ENCODE measurements at regions not wholly inside any gene's neighbourhood (a gene's known extent, or its start where the extent isn't known, plus 50 kb on each side); places are given as distances from the start of the nearest gene placed in this dataset.

DNA sequence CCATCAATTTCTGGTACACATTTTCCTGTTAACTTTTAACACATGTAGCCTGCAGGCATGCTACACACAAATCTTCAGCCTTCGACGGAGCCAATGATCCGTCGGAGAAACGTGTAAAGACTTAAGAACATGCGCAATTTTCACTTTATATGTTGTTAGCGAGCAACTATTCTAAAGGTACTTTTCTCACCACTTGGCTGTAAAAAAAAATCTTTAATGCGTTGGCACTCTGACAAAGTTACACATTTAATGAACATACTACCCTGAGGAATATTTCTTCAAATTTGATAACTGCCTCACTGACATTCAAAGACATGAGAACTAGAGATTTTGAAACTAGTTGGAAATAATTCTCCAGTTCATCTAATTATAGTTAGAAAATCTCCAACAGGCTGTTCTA is 507.5 kb upstream of the SALL1 start:
- TF ChIP-seq EGR1 (IDR thresholded peaks at IDR 0.05) (no peak), YY1 (IDR thresholded peaks at IDR 0.05; ENCODE audit: low read depth) (no peak), TEAD4 (IDR thresholded peaks at IDR 0.05) (no peak), REST (IDR thresholded peaks at IDR 0.05; ENCODE audit: low read depth) (no peak), NFIC (IDR thresholded peaks at IDR 0.05) (no peak), CREB1 (IDR thresholded peaks at IDR 0.05; ENCODE audit: low read depth) (no peak), FOXM1 (IDR thresholded peaks at IDR 0.05; ENCODE audit: borderline replicate concordance, low read depth) (no peak)
- TF ChIP-seq, protein P1, sequence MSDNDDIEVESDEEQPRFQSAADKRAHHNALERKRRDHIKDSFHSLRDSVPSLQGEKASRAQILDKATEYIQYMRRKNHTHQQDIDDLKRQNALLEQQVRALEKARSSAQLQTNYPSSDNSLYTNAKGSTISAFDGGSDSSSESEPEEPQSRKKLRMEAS (IDR thresholded peaks at IDR 0.05) = no peak

DNA sequence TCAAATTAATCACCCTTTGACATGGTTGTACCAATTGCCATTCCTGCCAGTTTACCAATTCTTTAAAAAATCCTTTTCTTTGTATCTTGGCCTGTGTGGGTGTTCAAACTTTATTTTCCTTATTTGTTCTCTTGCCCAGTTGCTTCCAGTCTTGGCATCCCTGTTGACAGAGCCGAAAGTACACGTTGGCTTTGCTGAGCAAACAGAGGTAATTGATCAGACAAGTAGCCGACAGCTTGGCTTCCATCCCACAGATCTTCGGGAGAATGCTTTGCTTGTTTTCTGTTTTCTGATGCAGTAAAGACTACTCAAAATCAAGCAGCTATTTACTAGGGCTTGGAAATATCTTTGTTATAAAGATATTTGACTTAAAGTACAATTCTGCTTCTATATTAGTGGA is 506.8 kb upstream of the SALL1 start:
- TF ChIP-seq NFIC (IDR thresholded peaks at IDR 0.05) (no peak), YY1 (IDR thresholded peaks at IDR 0.05; ENCODE audit: low read depth) (no peak), EGR1 (IDR thresholded peaks at IDR 0.05) (no peak), CREB1 (IDR thresholded peaks at IDR 0.05; ENCODE audit: low read depth) (no peak), ZBTB7A (IDR thresholded peaks at IDR 0.05; ENCODE audit: low read depth) (no peak), EP300 (IDR thresholded peaks at IDR 0.05; ENCODE audit: borderline replicate concordance) (no peak), USF1 (IDR thresholded peaks at IDR 0.05) (no peak), REST (IDR thresholded peaks at IDR 0.05; ENCODE audit: low read depth) (no peak), CEBPB (IDR thresholded peaks at IDR 0.05) (no peak), RAD21 (IDR thresholded peaks at IDR 0.05; ENCODE audit: low read depth) (no peak), TCF12 (IDR thresholded peaks at IDR 0.05; ENCODE audit: low read depth) (no peak), TAF1 (IDR thresholded peaks at IDR 0.05; ENCODE audit: low read depth) (no peak), TEAD4 (IDR thresholded peaks at IDR 0.05) (no peak), FOXM1 (IDR thresholded peaks at IDR 0.05; ENCODE audit: borderline replicate concordance, low read depth) (no peak)
- TF ChIP-seq, protein P1 (IDR thresholded peaks at IDR 0.05) = no peak

GRCh38 chr16:51655249-51655648 is 504.2 kb upstream of the SALL1 start:
- no peak for TF ChIP-seq YY1 (IDR thresholded peaks at IDR 0.05; ENCODE audit: low read depth)
- no peak for TF ChIP-seq CEBPB (IDR thresholded peaks at IDR 0.05)
- no peak for TF ChIP-seq RAD21 (IDR thresholded peaks at IDR 0.05; ENCODE audit: low read depth)
- no peak for TF ChIP-seq EP300 (IDR thresholded peaks at IDR 0.05; ENCODE audit: borderline replicate concordance)
- TF ChIP-seq, protein P1 (IDR thresholded peaks at IDR 0.05) = no peak
- TF ChIP-seq ZBTB7A (IDR thresholded peaks at IDR 0.05; ENCODE audit: low read depth) = no peak
- no peak for TF ChIP-seq EGR1 (IDR thresholded peaks at IDR 0.05)
- TF ChIP-seq TAF1 (IDR thresholded peaks at IDR 0.05; ENCODE audit: low read depth) = no peak
- no peak for TF ChIP-seq USF1 (IDR thresholded peaks at IDR 0.05)
- no peak for TF ChIP-seq FOXM1 (IDR thresholded peaks at IDR 0.05; ENCODE audit: borderline replicate concordance, low read depth)
- TF ChIP-seq TEAD4 (IDR thresholded peaks at IDR 0.05) = no peak
- TF ChIP-seq CREB1 (IDR thresholded peaks at IDR 0.05; ENCODE audit: low read depth) = no peak
- no peak for TF ChIP-seq TCF12 (IDR thresholded peaks at IDR 0.05; ENCODE audit: low read depth)
- no peak for TF ChIP-seq NFIC (IDR thresholded peaks at IDR 0.05)
- TF ChIP-seq REST (IDR thresholded peaks at IDR 0.05; ENCODE audit: low read depth) = no peak

GRCh38 chr16:51651061-51651466 is 500.0 kb upstream of the SALL1 start:
- TF ChIP-seq, protein P1 (IDR thresholded peaks at IDR 0.05) = no peak
- TF ChIP-seq FOXM1 (IDR thresholded peaks at IDR 0.05; ENCODE audit: borderline replicate concordance, low read depth) (no peak), RAD21 (IDR thresholded peaks at IDR 0.05; ENCODE audit: low read depth) (no peak), TAF1 (IDR thresholded peaks at IDR 0.05; ENCODE audit: low read depth) (no peak), USF1 (IDR thresholded peaks at IDR 0.05) (no peak), CREB1 (IDR thresholded peaks at IDR 0.05; ENCODE audit: low read depth) (no peak), ZBTB7A (IDR thresholded peaks at IDR 0.05; ENCODE audit: low read depth) (no peak), TCF12 (IDR thresholded peaks at IDR 0.05; ENCODE audit: low read depth) (no peak), REST (IDR thresholded peaks at IDR 0.05; ENCODE audit: low read depth) (no peak), TEAD4 (IDR thresholded peaks at IDR 0.05) (no peak)
